ENCODE measurements at regions not wholly inside any gene's neighbourhood (a gene's known extent, or its start where the extent isn't known, plus 50 kb on each side); places are given as distances from the start of the nearest gene placed in this dataset.

GRCh38 chr5:10056228-10056760 is 193.4 kb downstream of the ATPSCKMT start:
- TF ChIP-seq CTCF (IDR thresholded peaks at IDR 0.05; ENCODE audit: control extremely low read depth in 1 of 3, insufficient read depth in 1 of 3, low read depth in 1 of 3, low read length in 3 of 3) (no peak), POLR2A (IDR thresholded peaks at IDR 0.05; ENCODE audit: control extremely low read depth in 1 of 2, low read depth in 2 of 2, low read length in 2 of 2) (no peak), TAF1 (IDR thresholded peaks at IDR 0.05; ENCODE audit: low read depth, low read length) (no peak), SUZ12 (IDR thresholded peaks at IDR 0.05; ENCODE audit: low read length) (no peak), ATF3 (IDR thresholded peaks at IDR 0.05; ENCODE audit: insufficient read depth, low read depth, low read length) (no peak), NRF1 (IDR thresholded peaks at IDR 0.05; ENCODE audit: low read depth, low read length) (no peak), EZH2 (IDR thresholded peaks at IDR 0.05; ENCODE audit: low read depth, low read length, severe bottlenecking) (no peak), POLR2AphosphoS5 (IDR thresholded peaks at IDR 0.05; ENCODE audit: low read depth, low read length) (no peak), ZNF274 (IDR thresholded peaks at IDR 0.05; ENCODE audit: borderline replicate concordance, extremely low read depth, low read length) (no peak), HDAC2 (IDR thresholded peaks at IDR 0.05; ENCODE audit: borderline replicate concordance in 1 of 2, low read depth in 2 of 2, low read length in 2 of 2) (no peak), SIX5 (IDR thresholded peaks at IDR 0.05; ENCODE audit: low read depth, low read length) (no peak), TCF12 (IDR thresholded peaks at IDR 0.05; ENCODE audit: low read depth, low read length) (no peak), TBP (IDR thresholded peaks at IDR 0.05; ENCODE audit: low read depth, low read length) (no peak), CBX5 (IDR thresholded peaks at IDR 0.05; ENCODE audit: low read depth, low read length) (no peak)
